Adrenal gland (tissue), 5 donors: ENCODE measurements at regions not wholly inside any gene's neighbourhood (a gene's known extent, or its start where the extent isn't known, plus 50 kb on each side); places are given as distances from the start of the nearest gene placed in this dataset.

Source experiments
- CTCF ChIP-seq, 6 experiments: fragments of 450-650 bp in 4 of 6; fragments of 200-600 bp in 2 of 6; sonication (generic) in 1 of 6; IDR thresholded peaks; 1 replicate in 5 of 6; 2 replicates in 1 of 6; pipeline versions ENCODE4 v1.5.1 to v1.8.0; 2016 to 2021; ENCODE audit warnings: antibody characterized with exemption in 6 of 6, mild to moderate bottlenecking in 2 of 6, moderate library complexity in 1 of 6
- POLR2A ChIP-seq, 2 donors: fragments of 450-650 bp; IDR thresholded peaks; one replicate each; pipeline ENCODE4 v1.6.1; 2017; ENCODE audit warnings: antibody characterized with exemption in 2 of 2, mild to moderate bottlenecking in 2 of 2, moderate library complexity in 1 of 2
- donor health status: DM: no; HTN: no; CAD: no.

- TF ChIP-seq CTCF (IDR thresholded peaks at IDR 0.05) (no peak), POLR2A (IDR thresholded peaks at IDR 0.05) (no peak)
These were observed 84.4 kb upstream of the HIF1A start for GRCh38 chr14:61610900-61611299.
